HG03521 (cell line): ENCODE measurements at regions not wholly inside any gene's neighbourhood (a gene's known extent, or its start where the extent isn't known, plus 50 kb on each side); places are given as distances from the start of the nearest gene placed in this dataset.

Source experiments
- ATAC-seq: cut with Tn5 transposase; IDR thresholded peaks from one replicate; pipeline ENCODE4 v1.9.1; 2021; ENCODE audit warnings: mild to moderate bottlenecking, moderate library complexity; ENCODE audit not compliant: unreplicated experiment

DNA sequence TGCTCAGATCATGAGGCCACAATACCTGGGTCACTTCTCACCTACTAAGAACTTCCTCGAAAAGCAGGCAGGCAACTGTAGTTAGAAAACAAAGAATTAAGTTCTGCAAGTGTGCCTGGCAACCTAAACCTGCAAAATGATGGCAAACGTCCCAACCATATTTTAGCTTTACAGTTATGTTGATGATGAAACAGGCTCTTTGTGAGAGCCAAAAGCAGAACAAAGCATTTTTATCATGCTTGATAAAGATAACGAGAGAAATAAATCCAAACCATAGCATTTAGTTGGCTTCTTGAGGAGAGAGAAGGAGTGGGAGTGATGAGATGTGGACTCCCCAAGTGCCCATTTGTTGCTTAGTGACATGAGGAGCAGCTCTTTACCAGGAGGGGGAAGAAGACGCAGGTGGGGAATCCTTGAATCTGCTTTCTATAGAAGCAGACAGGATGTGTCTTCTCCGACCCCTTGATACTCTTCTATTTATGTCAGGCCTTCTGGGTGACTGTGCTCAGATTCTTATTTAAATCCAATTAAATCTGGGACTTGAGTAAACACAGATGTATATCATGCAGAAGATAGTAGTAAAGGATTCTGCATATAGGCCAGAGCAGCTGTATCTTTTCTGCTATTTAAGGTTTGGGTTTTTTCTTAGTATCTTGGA, 221.2 kb downstream of the TMEM167A start:
- no peak for ATAC-seq

GRCh38 chr5:82854956-82855355, 222.2 kb downstream of the TMEM167A start:
- ATAC-seq = no peak

GRCh38 chr5:82851471-82851870, 225.7 kb downstream of the TMEM167A start:
- ATAC-seq = no peak

DNA sequence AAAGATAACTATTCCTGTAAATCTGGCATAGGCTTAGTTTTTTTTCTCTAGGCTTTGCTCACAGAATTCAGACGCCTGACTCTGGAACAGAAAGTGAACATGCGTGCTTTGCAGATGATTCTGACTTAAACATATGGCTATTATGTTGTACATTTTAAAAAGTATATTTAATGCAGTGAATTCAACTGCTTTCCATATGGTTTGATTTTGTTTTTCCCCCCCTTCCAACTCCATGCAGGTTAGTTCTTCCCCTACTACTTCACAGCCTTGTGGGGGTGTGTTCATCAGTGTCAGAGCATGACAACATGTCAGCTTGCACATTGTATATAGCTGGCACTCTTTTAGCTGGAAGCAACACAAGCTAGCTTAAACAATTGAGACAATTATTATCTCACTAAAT, 226.8 kb downstream of the TMEM167A start:
- ATAC-seq = no peak

DNA sequence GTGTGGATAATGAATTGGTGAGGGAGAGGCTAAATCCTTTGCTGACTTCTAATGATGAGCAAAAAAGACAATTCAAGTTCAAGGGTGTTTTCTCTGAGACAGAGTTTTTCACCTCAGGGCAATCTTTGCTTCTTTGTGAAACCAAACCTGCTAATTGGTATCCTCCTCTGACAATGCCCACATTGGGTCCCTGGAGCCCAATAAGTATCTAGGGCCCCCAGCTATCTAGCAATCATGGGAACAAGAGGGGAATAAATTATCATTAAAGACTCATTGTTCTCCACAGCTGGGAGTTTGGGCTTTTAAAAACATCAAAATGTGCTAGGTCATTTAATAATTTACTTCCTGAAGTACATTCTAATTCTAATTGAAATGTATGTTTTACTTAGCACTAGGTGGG, 227.3 kb downstream of the TMEM167A start:
- ATAC-seq = no peak

GRCh38 chr5:82847562-82847961, 229.6 kb downstream of the TMEM167A start:
- ATAC-seq = no peak

DNA sequence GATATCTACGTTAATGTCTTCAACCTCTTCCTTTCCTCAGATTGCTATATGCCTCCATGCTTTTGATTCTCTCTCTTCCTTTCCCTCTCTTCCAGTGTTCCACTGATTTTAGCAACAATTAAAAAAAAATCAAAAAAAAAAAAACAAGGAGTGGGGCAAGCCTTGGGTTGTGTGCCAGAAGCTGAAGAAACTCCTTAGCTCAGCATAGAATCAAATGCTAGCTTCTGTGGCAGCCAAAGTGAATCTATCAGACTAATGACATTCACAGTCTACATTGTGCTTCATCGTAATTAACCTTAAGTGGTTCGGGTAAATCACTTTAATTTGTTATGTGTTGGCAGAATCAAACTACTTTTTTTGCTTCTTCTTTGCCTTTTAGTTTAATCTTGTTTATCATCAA, 237.3 kb downstream of the TMEM167A start:
- no peak for ATAC-seq

GRCh38 chr5:82835488-82835887, 241.7 kb downstream of the TMEM167A start:
- ATAC-seq = no peak

GRCh38 chr5:82834151-82834550, 243.0 kb downstream of the TMEM167A start:
- no peak for ATAC-seq

DNA sequence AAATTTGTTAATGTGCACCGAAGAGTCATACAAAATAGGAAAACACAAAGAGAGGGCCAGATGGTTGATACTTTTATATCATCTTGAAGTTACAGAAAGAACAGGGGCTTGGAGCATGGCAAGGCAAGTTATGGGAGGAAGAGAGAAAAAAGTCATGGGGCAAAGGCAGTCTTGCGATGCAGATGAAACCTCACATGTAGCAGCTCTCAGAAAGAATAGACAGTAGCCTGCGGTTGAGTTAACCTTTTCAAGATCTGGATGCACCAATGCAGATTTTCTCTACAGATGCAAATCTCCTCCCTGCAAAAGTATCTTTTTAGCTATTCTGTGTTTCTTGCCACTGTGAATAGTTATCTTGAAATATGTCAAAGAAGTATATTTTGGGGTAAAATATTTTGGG, 243.9 kb downstream of the TMEM167A start:
- no peak for ATAC-seq

DNA sequence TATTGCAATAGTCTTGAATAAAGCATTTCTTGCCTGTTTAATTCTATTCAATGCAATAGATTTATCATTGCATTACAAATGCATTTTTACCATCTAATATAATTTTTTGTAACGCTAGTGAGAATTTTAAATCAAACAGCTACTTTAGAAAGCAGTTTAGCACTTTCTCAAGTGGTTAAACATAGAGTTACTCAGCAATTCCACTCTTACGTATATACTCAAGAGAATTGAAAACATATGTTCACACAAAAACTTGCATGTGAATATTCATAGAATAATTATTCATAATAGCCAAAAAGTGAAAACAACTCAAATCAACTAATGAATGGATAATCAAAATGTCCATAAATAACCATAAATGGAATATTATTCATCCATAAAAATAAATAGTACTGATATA, 244.7 kb downstream of the TMEM167A start:
- ATAC-seq = no peak

- no peak for ATAC-seq
Observed at GRCh38 chr5:82828211-82828610, 249.0 kb downstream of the TMEM167A start.

GRCh38 chr5:82827651-82828050, 249.5 kb downstream of the TMEM167A start:
- ATAC-seq = no peak

- no peak for ATAC-seq
Observed at GRCh38 chr5:82822634-82822927, 254.6 kb downstream of the TMEM167A start.

DNA sequence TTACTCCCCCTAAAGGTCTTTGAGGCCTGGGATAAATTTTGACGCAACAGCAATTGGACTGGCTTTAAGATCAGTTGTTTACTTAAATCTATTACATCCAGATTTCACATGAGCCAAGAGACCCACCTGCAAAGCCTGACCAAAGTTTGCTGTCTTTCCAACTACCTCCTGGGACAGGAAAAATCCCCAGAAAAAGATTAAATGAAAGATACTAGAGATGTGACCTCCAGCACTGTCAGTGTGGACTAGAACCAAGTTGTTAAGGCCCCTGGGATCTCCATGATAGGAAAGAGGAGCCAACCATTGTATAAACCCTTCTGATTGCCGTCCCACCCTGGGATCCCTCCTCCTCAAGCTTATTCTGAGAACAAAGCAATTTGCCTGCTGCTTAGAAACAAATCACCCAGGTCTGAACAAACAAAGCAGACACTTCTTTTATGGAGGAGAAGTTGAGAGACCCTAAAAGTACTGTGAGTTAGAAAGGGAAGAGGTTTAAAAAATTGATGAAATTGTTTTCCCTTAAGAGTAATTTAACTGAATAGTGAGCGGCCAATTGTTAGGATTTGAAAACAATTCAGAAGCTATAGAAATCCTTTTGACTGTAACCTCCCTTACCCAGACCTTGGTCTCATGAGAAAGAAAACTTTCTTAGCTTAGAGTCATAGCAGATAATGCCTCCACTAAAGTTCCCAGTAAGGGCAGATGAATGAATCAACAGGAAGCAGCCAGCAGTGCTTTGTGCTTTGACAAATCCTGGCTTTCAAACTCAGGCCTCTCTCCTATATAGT, 255.2 kb downstream of the TMEM167A start:
- no peak for ATAC-seq

DNA sequence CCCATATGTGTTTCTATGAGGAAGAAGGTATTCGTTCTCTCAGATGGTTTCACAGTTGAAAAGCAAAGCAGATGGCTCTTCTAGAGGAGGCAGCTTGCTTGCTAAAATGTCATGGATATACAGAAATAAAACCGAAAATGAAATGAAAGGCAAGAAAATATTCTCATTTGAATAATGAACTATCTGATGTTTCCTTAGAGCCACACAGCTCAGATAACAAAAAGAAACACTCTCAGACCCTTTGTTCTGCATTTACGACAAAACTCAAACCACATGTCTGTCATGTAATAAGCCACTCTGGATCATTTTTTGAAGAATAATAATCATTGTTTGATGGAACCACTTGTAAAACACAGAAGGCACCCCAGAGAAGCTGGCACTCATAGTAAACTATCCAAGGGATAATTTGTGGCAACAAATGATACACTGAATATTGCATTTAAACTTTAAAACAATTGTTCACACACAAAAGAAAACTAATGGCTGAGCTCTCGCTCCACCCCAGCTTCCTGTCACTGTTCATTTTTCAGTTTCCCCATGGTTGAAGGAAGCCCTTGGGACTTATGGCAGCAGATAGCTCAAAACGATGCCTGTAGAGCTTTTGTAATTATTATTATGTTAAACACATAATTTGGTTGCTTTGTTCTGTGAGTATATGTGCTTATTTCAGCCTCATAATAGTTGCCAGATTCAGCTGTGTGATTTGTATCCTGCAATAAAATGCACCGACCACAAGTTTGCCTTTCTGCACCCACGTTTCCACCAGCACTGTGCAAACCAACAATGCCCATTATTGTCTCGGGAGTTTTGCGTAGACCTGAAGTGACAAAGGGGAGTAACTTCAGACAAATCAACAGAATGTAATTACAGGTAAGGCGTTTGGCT, 256.0 kb downstream of the TMEM167A start:
- peak; percentile 86 for ATAC-seq

DNA sequence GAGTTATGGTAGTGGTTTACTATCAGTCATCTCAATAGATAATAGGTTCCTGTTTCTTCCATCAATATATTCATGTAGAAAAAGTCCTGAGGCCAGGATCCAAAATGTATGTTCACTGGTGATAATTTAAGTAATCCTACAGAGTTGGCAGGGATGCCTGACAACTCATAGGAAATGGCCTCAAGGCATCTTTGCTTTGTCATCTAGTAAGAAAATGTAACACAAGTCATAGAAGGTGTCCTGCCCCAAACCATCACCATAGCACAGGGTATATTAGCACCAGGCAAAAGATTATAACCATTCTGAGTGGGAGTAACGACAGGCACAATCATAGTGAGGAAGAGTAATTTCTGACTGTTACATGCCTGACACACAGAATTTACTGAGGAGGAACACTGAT, 257.0 kb downstream of the TMEM167A start:
- no peak for ATAC-seq

DNA sequence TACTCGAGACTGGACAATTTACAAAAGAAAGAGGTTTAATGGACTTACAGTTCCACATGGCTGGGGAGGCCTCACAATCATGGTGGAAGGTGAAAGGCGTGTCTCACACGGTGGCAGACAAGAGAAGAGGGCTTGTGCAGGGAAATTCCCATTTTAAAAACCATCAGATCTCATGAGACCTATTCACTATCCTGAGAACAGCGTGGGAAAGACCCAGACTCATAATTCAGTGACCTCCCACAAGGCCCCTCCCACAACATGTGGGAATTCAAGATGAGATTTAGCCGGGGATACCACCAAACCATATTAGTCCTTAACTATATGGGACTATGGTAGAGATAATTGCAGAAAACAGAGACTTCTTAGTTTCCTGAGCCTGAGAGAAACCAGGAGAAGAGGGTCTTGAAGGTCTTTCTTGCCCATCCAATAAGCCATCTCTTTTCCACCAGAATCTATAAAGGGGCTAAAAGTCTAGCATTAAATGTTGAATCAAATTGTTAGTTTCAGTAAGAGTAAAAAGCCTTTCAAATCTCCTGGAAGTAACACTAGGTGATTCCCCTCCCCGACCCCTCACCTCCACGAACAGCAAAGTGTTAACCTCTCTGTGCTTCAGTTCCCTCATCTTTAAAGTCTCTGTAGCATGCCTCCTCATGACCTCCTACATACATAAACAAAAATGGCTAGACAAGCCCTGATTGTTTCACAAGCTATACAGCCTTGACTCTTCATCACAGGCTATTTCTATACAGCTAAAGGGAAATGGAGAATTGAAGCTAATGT, 259.1 kb downstream of the TMEM167A start:
- no peak for ATAC-seq

DNA sequence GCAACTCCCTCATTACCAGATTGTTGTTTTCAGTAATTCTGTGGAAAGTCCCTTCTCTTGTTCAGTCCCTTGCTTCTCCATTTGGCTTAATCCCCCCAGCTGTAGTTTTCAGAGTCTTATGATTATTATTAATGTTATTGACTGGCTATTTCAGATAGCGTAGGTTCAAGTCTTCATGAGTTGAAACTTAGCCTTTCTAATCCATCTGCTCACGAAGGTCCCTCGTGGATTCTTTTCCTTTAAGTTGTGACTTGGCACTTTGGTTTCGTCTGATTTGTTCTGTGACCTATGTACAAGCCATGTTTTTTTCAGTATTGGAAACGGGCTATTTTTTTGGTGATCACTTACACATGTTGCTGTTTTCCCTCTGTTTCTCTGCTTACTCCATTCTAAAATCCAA, 260.3 kb downstream of the TMEM167A start:
- ATAC-seq = no peak

DNA sequence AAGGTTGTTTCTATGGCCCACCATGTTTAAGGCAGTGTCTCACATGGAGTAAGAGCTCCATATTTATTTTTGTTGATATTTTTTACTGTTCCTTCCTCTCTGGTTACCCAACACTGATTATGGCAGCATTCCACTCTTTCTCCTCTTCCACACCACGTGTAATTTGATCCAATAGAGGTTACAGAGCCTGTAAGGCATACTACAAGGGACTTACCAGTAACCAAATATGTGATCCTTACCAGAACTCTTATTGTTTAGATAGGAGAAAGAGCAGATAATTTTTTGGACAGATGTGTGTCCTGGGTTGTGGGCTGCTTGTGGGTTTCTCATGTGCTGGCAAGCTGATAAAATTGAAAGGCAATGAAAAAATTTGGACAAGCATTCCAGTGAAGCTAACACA, 261.3 kb downstream of the TMEM167A start:
- no peak for ATAC-seq

GRCh38 chr5:82813861-82814260, 263.3 kb downstream of the TMEM167A start:
- ATAC-seq = no peak
